HG03432 (cell line): ENCODE measurements at regions not wholly inside any gene's neighbourhood (a gene's known extent, or its start where the extent isn't known, plus 50 kb on each side); places are given as distances from the start of the nearest gene placed in this dataset.

Experiments used
- ATAC-seq: cut with Tn5 transposase; IDR thresholded peaks from one replicate; pipeline ENCODE4 v1.9.1; 2021; ENCODE audit warnings: mild to moderate bottlenecking, moderate library complexity; ENCODE audit not compliant: unreplicated experiment

DNA sequence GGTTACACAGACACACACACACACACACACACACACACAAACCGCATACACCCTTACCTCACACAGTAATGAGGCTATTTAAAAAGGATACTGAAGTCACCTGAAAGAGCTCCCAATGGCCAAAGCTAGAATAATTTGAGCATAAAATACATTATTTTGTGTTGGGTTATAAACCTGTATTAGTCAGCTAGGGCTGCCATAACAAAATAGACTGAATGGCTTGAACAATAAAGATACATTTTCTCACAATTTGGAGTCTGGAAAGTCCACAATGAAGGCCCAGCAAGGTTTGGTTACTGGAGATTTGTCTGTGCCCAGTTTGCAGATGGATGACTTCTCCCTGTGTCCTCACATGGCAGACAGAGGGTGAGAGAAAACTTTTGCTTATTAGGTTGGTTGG, 605.4 kb upstream of the REG3G start:
- no peak for ATAC-seq

DNA sequence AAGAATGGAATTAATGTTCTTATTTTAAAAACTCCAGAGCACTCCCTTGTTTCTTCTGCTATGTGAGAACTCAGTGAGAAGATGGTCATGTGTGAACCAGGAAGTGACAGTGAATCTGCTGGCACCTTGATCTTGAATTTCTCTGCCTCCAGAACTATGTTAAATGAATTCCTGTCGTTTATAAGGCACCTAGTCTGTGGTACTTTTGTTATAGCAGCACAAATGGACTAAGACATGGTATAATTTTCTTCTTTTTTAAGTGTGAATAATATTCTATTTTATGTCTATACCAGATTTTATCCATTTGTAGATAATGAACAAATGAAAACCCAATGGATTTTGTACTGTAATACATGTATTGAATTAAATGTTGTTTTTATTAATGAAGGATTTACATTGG, 601.9 kb upstream of the REG3G start:
- no peak for ATAC-seq

DNA sequence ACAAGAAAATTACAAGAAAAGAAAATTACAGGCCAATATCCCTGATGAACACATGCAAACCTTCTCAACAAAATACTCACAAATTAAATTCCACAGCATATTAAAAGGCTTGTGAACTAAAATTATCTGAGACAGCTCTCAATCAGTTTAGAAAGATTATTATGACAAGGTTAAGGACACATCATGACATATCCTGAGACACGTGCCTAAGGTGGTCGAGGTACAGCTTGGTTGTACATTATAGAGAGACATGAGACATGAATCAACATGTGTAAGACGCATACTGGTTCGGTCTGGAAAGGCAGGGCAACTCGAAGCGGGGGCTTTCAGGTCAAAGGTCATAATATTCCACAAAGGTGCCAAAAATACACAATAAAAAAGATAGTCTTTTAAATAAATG, 598.3 kb upstream of the REG3G start:
- ATAC-seq: no peak

DNA sequence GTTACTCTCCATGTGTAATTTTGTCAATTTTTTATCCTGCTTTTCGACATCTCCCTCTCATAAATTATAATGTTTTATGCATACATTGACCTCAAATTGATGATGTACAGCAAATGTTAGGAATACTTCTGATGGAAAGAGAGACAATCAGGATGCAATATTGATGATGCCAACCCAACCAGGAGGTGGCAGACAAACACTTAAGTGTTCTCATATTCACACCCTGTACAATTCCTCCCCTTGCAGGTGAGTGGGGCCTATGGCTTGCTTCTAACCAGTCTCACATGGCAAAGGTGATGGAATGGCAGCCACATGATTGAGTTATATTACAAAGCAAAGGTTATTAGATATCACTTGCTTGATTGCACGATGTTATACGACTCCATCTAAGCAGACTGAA, 594.3 kb upstream of the REG3G start:
- no peak for ATAC-seq

DNA sequence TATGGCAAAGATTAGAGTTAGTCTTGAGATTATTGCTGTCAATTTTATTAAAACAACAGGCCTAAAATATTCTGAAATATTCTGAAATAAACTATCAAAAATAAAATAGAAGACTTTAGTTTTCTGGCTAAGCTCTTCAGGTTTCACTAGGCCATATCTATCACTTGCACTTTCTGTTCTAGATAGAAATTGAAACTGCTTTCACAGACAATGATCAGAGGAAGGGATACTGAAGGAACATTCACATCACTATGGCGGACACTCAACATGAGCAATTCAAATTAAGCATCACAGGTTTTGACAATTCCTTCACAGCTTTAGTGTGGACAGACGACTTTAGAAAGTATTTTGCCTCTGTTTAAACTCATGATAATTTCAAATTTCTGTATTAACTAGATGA, 586.4 kb upstream of the REG3G start:
- peak; percentile 92 for ATAC-seq

DNA sequence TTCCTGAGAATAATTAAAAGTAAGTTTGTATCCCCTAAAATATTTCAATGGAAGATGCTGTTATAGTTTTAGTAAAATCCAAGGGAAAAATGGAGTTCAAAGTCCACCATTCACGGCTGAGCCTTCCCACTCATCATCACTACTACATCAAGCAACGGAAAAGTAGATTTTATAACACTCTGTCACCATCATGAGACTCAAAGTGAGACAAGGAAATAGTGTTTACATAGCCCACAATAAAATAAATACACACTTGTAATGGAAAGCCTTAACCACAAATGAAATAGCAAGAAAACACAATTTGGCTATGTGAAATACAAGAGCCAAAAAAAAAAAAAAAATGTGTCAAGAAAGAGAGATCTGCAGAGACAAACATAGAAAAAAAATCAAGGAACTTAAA, 569.9 kb upstream of the REG3G start:
- no peak for ATAC-seq

DNA sequence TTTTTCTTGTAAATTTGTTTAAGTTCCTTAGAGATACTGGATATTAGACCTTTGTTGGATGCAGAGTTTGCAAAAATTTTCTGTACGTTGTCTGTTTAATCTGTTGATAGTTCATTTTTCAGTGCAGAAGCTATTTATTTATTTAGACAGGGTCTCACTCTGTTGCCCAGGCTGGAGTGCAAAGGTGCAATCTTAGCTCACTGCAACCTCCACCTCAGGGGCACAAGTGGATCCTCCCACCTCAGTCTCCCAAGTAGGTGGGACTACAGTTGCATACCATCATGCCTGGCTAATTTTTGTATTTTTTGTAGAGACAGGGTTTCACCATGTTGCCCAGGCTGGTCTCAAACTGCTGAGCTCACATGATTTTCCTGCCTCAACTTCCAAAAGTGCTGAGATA, 568.2 kb upstream of the REG3G start:
- ATAC-seq: no peak

DNA sequence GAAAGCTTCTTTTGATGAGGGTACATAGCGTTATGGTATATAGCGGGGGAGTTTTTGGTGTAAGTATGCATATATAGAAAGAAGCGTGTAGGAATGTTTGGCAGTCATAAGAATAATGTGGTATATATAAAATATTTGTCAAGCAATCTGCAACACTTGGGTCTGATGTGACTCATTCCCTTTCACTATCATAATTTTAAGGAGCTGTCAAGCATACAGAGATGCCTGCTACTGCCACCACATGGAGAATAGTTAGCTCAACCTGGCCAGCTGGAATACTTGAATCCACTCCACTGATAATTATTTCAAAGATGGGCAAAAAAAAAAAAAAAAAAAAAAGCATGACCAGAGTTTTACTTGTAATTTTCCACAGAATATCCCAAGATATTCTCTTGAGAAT, 559.8 kb upstream of the REG3G start:
- no peak for ATAC-seq

DNA sequence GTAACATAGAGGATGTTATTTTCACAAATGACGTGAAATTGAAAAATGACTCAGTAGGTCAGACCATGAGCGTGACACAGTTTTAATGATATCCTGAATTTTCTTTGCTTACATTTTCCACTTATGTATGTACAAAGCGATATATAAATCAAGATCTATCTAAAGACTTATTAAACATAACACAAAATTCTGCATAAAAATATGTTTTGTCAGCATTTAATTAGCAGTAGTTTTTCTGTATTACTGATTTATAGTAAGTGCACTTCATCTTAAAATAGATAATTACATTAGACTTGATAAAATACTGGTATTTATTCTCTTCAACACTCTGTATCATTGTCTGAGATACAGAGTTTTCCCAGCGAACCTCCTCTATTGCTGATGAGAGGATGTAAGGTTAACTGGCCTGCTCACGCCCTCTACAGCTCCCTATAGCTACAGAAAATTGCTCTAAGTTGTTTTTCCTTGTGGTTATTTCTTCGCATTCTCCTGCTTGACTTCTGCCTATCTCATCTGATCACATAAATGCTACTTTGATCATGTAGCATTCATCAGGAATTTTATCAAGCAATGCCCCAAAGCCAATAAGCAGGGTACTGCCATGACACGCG, 548.8 kb upstream of the REG3G start:
- no peak for ATAC-seq

DNA sequence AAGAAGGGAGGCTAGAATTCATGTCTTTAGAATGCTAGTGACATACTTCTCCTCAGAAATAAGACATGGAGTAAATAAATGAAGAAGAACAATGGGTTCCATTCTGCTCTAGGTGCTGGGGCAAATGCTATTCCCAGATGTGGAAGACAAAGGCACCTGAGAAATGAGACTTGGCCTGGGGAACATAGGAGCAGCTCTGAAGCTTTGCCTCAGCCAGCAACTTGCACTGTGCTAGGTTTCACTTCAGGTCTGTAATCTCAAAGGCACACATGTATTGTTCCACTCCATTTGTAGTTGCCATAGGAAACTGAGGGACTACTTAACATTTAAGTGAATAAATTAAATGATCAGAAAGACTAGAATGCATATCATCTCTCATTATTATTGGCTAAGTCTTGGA, 538.9 kb upstream of the REG3G start:
- no peak for ATAC-seq

DNA sequence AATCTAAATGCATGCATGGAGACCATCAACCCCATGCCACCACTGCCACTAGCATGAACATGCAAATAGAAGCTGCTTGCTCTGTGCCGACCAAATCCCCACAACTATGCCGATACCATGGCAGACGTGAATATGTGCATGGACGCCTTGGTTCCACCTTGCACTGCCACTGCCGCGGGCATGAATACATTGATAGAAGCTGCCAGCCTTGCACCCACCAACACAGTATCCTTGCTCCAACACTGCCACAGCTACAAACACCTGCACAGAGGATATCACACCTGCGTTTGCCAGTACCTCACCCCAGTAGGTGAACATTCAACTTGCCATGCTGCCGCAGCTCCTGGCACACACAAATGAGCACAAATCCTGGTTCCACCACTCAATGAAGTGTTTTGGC, 527.4 kb upstream of the REG3G start:
- ATAC-seq: no peak

DNA sequence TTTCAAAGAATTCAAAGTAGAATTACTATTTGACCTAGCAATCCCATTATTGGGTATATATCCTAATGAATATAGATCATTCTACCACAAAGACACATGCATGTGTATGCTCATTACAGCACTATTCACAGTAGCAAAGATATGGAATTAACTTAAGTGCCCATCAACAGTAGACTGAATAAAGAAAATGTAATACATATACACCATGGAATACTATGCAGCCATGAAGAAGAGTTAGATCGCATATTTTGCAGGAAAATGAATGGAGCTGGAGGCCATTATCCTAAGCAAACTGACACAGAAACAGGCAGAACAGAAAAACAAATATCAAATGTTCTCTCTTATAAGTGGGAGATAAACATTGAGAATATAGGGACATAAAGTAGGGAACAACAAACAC, 519.2 kb upstream of the REG3G start:
- no peak for ATAC-seq

DNA sequence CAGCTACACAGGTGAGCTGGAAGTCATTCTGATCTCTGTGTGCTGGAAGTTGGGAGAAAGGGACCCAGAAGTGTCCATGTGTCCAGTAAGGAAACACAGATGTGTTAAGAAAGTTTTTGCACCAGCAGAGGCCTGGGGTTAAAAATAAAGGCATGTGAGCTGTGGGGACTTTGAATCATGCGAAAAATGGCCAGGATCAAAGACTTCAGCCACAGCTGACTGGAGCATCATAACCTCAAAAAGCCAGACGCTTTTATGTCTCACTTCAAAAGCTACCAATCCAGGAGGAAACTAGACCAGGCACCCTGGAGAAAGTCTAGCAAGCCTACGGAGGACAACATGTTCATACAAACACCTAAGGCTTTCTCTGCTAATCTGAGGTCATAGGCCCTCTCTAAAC, 503.6 kb upstream of the REG3G start:
- ATAC-seq: no peak

DNA sequence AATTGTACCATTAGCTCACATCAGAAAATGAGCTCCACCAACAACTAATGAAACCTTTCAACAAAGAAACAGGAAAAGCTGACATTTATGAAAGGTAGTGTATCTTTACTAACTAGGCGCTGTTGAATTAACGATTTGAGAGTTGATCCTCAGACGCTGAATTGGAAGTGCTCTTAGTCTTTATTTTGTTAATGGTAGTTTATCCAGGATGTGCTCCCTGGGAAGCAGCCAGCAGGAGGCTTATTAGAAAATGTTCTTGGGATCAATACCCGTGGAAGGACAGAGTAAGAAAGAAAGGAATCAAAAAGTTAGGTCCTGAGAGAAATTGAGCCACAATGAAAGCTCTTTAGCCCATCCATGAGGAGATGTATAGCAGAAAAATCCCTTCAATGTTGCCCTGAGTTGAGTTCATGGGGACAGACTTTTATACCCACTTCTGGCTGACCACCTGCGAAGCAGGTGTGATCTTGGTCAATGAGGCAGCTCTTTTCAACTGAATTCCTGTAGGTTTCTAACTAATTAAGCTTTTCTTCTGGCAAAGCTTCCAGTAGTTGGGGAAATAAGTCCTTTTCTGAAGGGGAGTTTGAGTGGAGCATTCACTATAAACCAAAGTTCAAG, 492.6 kb upstream of the REG3G start:
- ATAC-seq: no peak

DNA sequence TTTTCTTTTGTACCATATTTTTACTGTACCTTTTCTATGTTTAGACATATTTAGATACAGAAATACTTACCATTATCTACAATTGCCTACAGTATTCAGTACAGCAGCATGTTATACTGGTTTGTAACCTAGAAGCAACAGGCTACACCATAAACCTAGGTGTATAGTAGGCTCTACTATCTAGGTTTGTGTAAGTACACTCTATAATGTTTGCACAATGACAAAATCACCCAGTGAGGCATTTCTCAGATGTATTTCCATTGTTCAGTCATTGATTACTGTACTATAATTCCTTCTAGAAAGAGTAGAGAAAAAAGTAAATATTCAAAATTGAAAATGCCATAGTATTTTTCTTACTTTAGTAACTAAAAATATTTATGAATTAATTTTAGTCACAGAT, 490.1 kb upstream of the REG3G start:
- ATAC-seq: no peak

DNA sequence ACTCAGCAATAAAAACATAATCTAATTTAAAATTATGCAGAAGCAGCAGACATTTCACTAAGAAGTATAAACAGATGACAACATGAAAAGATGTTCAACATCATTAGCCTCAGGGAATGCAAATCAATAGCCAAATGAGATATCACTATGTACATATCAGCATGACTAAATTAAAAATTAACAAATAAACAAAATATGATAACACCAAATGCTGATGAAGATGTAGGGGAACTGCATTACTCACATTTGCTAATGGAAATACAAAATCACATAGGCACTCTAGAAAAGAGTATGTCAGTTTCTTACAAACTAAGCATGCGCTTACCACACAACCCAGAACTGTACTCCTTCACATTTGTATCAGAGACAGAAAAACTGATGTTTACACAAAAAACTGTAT, 487.2 kb upstream of the REG3G start:
- ATAC-seq: no peak

DNA sequence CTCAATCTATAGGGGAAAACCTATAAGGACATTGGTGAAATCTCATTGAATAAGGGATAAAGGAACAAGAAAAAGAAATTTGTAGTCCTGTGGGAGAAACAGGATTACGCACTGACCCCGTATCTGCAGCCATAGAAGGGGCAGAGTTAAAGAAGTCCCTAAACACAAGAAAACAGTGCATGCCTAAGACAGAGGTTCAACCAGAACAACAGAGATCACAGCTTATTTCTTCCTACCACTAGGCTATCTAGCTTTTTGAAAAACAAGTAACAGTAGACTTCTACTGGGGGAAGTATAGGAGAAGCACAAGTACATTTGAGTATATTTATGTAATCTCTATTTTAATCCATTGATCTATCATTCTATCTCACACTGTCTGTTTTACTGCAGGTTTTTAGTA, 485.2 kb upstream of the REG3G start:
- no peak for ATAC-seq

DNA sequence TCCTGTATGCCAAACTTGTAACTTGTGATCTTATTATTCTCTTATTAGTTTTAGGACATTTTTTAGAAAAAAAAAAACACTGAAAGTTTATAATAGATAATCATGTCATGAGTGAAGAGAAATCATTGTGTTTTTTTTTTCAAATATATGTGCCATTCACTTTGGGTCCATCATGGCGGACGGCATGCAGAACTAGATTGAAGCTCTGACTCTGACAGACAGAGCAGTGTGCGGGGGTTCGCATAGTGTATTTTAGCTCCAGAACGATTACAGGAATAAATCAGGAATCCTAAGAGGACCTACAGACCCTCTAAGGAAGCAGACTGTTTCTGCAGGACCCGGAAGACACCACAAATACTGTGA, 484.4 kb upstream of the REG3G start:
- ATAC-seq: no peak

DNA sequence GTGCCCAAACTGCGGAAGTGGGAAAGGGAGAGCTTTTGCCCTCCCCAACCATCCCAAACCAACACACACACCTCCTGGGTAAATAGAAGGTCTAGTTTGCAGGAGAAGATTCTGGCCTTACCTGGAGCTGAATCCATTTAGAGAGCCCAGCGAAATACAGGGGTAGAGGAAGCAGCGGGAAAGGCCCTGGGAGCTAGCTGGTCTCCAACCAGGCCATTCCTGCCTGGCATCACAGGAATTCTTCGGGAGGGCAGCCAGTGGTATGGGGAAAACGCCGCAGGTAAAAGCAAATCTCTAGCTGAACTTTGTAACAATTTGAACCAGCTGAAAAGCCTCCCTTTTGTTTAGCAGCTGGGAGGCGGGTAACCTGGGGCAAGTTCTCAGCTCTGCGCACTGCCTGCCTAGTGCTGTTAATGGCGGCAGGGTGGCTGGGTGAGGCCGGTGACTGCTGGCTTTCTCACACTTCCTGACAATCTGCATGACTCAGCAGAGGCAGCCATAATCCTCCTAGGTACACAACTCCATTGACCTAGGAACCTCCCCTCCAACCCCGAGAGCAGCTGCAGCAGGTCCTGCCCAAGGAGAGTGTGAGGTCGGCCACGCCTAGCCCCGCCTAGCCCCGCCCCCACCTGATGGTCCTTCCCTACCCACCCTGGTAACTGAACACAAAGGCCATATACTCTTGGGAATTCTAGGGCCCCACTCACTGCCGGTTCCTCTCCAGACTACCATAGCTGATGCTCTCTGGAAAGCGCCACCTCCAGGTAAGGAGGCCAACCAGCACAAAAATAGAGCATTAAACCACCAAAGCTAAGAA, 483.8 kb upstream of the REG3G start:
- ATAC-seq: no peak

DNA sequence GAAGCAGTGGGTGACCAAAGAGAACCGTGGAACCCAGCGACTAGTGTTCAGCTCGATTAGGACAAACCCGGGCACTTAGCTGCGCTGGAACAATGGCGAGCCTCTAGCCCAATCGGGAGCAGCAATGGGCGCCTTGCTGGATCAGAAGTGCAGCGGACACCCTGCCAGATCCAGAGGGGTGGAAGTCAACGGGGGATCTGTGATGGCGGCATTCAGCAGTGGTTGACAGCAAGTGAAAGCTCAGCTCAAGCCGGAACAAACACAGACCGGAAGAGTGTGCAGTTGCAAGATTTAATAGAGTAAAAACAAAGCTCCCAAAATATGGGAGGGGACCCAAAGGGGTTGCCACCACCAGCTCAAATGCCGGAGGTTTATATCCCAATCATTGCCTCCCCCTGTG, 478.7 kb upstream of the REG3G start:
- no peak for ATAC-seq

DNA sequence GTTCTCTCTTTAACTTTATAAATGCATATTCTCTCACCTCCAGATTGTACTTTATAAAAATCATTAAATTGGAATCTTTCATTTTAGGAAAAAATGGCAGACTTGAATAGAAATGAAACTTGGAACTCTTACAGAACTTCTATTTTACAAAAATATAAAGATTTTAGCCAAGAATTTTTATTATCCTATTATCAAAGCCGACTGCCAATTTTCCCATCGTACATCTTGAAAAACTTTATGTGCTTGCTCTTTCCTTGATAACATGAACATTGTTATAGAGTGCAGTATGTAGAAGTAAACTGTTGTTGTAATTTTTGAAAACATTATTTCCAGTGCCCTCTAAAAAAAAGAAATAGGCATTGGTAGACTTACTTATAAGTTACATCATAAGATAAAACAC, 475.7 kb upstream of the REG3G start:
- no peak for ATAC-seq

DNA sequence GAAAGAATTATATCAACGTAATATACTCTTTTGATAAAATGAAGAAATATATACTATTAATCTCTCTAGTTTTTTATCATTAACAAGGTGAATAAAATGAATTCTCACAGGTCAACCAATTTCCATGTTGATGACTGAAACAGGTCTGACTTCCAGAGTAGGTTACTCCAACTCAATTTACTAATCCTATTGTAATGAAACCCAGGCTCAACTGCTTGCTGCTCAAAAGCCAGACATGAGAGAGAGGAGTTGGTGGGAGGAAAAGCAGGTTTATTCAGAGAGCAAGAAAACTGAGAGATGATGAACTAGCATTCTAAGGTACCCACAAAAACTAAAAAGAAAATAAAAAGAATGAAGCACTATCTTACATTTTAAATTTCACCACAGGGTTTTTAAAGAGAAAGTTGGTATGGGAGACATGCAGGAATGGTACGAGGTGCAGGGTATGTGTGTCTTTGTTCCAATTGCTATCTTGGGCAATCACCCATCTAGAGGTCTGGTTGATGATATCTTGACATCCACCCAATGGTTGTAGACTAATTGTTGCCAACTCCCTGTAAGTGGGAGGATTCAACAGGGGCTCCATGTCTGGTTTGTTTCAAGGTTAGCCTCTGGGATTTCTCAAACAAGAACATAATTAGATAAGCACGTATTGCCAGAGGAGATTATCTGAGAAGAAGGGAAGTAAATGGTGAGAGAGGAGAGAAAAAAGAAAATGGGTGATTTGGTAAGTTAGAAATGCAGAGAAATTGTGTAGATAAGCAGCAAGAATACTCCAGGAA, 471.4 kb upstream of the REG3G start:
- ATAC-seq: no peak
